ENCODE measurements at regions not wholly inside any gene's neighbourhood (a gene's known extent, or its start where the extent isn't known, plus 50 kb on each side); places are given as distances from the start of the nearest gene placed in this dataset.

GRCh38 chr16:35690413-35690812 is 2231.0 kb downstream of the TP53TG3F start:
- H3K27me3 ChIP-seq (replicated peaks; ENCODE audit: insufficient read depth) = no peaks in the 10 kb centered on the region
- H3K27ac ChIP-seq = no peak overlapping the region
- WGBS = 77% methylated on average over 8 of the region's 8 CpGs
- intact Hi-C loops (cut with DNase I) = no loop called here
- H3K4me1 ChIP-seq (replicated peaks) = no peaks in the 10 kb centered on the region
- no peak overlapping the region for H3K4me3 ChIP-seq
- H3K9me3 ChIP-seq = no peaks in the 10 kb centered on the region
- H3K36me3 ChIP-seq = no peaks in the 10 kb centered on the region
- TF ChIP-seq CTCF (IDR thresholded peaks at IDR 0.05) (no peak), POLR2A (IDR thresholded peaks at IDR 0.05) (no peak), POLR2AphosphoS5 (IDR thresholded peaks at IDR 0.05) (no peak)
- DNase-seq (ENCODE audit: low spot score) = no peak

GRCh38 chr16:35691057-35691456 is 2231.6 kb downstream of the TP53TG3F start:
- WGBS = 59% methylated on average over 4 of the region's 5 CpGs
- no peak for DNase-seq (ENCODE audit: low spot score)

GRCh38 chr16:35692824-35693223 is 2233.4 kb downstream of the TP53TG3F start:
- no peaks in the 10 kb centered on the region for H3K36me3 ChIP-seq
- H3K27ac ChIP-seq = no peak overlapping the region
- DNase-seq (ENCODE audit: low spot score) = no peak
- H3K9me3 ChIP-seq = no peaks in the 10 kb centered on the region
- no peaks in the 10 kb centered on the region for H3K27me3 ChIP-seq (replicated peaks; ENCODE audit: insufficient read depth)
- intact Hi-C loops (cut with DNase I) = no loop called here
- no peak overlapping the region for H3K4me3 ChIP-seq
- no peak for TF ChIP-seq POLR2A (IDR thresholded peaks at IDR 0.05)
- no peak for TF ChIP-seq POLR2AphosphoS5 (IDR thresholded peaks at IDR 0.05)
- no peak for TF ChIP-seq CTCF (IDR thresholded peaks at IDR 0.05)
- whole genome bisulfite sequencing = 66% methylated on average over 3 of the region's 3 CpGs
- no peaks in the 10 kb centered on the region for H3K4me1 ChIP-seq (replicated peaks)

More at GRCh38 chr16:35691057-35691456, 2231.6 kb downstream of the TP53TG3F start:
- Histone ChIP-seq H3K4me1 (replicated peaks) (no peaks in the 10 kb centered on the region), H3K27ac (no peak overlapping the region), H3K4me3 (no peak overlapping the region), H3K27me3 (replicated peaks; ENCODE audit: insufficient read depth) (no peaks in the 10 kb centered on the region), H3K9me3 (no peaks in the 10 kb centered on the region), H3K36me3 (no peaks in the 10 kb centered on the region)
- intact Hi-C loops (cut with DNase I) = no loop called here
- TF ChIP-seq POLR2AphosphoS5 (IDR thresholded peaks at IDR 0.05) = no peak
- TF ChIP-seq POLR2A (IDR thresholded peaks at IDR 0.05) = no peak
- TF ChIP-seq CTCF (IDR thresholded peaks at IDR 0.05) = no peak

GRCh38 chr16:35706901-35707300 is 2247.5 kb downstream of the TP53TG3F start:
- H3K36me3 ChIP-seq = no peaks in the 10 kb centered on the region
- intact Hi-C loops (cut with DNase I) = no loop called here
- DNase-seq (ENCODE audit: low spot score) = no peak
- no peaks in the 10 kb centered on the region for H3K9me3 ChIP-seq
- H3K27me3 ChIP-seq (replicated peaks; ENCODE audit: insufficient read depth) = no peaks in the 10 kb centered on the region
- no peak overlapping the region for H3K27ac ChIP-seq
- no peaks in the 10 kb centered on the region for H3K4me1 ChIP-seq (replicated peaks)
- no peak overlapping the region for H3K4me3 ChIP-seq
- WGBS = 89% methylated on average over 2 of the region's 2 CpGs
- TF ChIP-seq POLR2AphosphoS5 (IDR thresholded peaks at IDR 0.05) (no peak), CTCF (IDR thresholded peaks at IDR 0.05) (no peak), POLR2A (IDR thresholded peaks at IDR 0.05) (no peak)

GRCh38 chr16:35711435-35711834 is 2252.0 kb downstream of the TP53TG3F start:
- TF ChIP-seq CTCF (IDR thresholded peaks at IDR 0.05) = no peak
- no peak for TF ChIP-seq POLR2AphosphoS5 (IDR thresholded peaks at IDR 0.05)
- TF ChIP-seq POLR2A (IDR thresholded peaks at IDR 0.05) = no peak
- Histone ChIP-seq H3K27ac (no peak overlapping the region), H3K4me3 (no peak overlapping the region), H3K4me1 (replicated peaks) (no peaks in the 10 kb centered on the region), H3K36me3 (no peaks in the 10 kb centered on the region), H3K27me3 (replicated peaks; ENCODE audit: insufficient read depth) (no peaks in the 10 kb centered on the region), H3K9me3 (no peaks in the 10 kb centered on the region)
- DNase-seq (ENCODE audit: low spot score) = no peak
- 67% methylated on average over 6 of the region's 6 CpGs for WGBS
- intact Hi-C loops (cut with DNase I) = no loop called here

Measured in prostate gland (tissue), 2 donors.